ENCODE measurements at regions not wholly inside any gene's neighbourhood (a gene's known extent, or its start where the extent isn't known, plus 50 kb on each side); places are given as distances from the start of the nearest gene placed in this dataset.

- no peaks in the 10 kb centered on the region for H3K27me3 ChIP-seq (replicated peaks; ENCODE audit: control insufficient read depth, insufficient read depth, low read length)
- DNase-seq = no peak
- no peaks in the 10 kb centered on the region for H3K9me3 Mint-ChIP-seq (ENCODE audit: unreplicated experiment)
- TF ChIP-seq CTCF (IDR thresholded peaks at IDR 0.05; ENCODE audit: insufficient read depth in 1 of 2, low read depth in 1 of 2, low read length in 1 of 2, severe bottlenecking in 1 of 2, unreplicated experiment in 1 of 2) = no peak
- H3K27ac Mint-ChIP-seq (ENCODE audit: unreplicated experiment) = no peak overlapping the region
- H3K36me3 ChIP-seq (ENCODE audit: control insufficient read depth, insufficient read depth, low read length) = no peaks in the 10 kb centered on the region
- H3K4me3 ChIP-seq (ENCODE audit: low read depth, low read length) = no peak overlapping the region
- POLR2A ChIA-PET = no interaction called here
- H3K4me3 Mint-ChIP-seq (ENCODE audit: unreplicated experiment) = no peak overlapping the region
- intact Hi-C loops (cut with micrococcal nuclease; ENCODE audit: unreplicated experiment) = no loop called here
- H3K4me1 ChIP-seq = no peaks in the 10 kb centered on the region
- H3K36me3 Mint-ChIP-seq (ENCODE audit: insufficient read depth, unreplicated experiment) = no peaks in the 10 kb centered on the region
- no peaks in the 10 kb centered on the region for H3K9me3 ChIP-seq
- BruUV-seq (replicated peaks) = no TSS peak
- H3K27me3 Mint-ChIP-seq (ENCODE audit: insufficient read depth, unreplicated experiment) = peaks cover 4% of the 10 kb centered on the region
- H3K4me1 Mint-ChIP-seq (ENCODE audit: low read depth, unreplicated experiment) = no peaks in the 10 kb centered on the region
- CTCF ChIA-PET = no interaction called here
These were observed 658.3 kb downstream of the TUSC7 start for GRCh38 chr3:117367861-117368260.

- H3K36me3 Mint-ChIP-seq (ENCODE audit: insufficient read depth, unreplicated experiment) = no peaks in the 10 kb centered on the region
- BruUV-seq (replicated peaks) = no TSS peak
- DNase-seq = no peak
- no peak for TF ChIP-seq CTCF (IDR thresholded peaks at IDR 0.05; ENCODE audit: insufficient read depth in 1 of 2, low read depth in 1 of 2, low read length in 1 of 2, severe bottlenecking in 1 of 2, unreplicated experiment in 1 of 2)
- Histone ChIP-seq H3K27me3 (replicated peaks; ENCODE audit: control insufficient read depth, insufficient read depth, low read length) (no peaks in the 10 kb centered on the region), H3K36me3 (ENCODE audit: control insufficient read depth, insufficient read depth, low read length) (no peaks in the 10 kb centered on the region), H3K4me3 (ENCODE audit: low read depth, low read length) (no peak overlapping the region), H3K9me3 (no peaks in the 10 kb centered on the region), H3K4me1 (no peaks in the 10 kb centered on the region)
- no peak overlapping the region for H3K4me3 Mint-ChIP-seq (ENCODE audit: unreplicated experiment)
- intact Hi-C loops (cut with micrococcal nuclease; ENCODE audit: unreplicated experiment) = no loop called here
- H3K9me3 Mint-ChIP-seq (ENCODE audit: unreplicated experiment) = no peaks in the 10 kb centered on the region
- no peaks in the 10 kb centered on the region for H3K4me1 Mint-ChIP-seq (ENCODE audit: low read depth, unreplicated experiment)
- ChIA-PET POLR2A (no interaction called here), CTCF (no interaction called here)
- H3K27ac Mint-ChIP-seq (ENCODE audit: unreplicated experiment) = no peak overlapping the region
- H3K27me3 Mint-ChIP-seq (ENCODE audit: insufficient read depth, unreplicated experiment) = peaks cover 7% of the 10 kb centered on the region
These were observed 671.1 kb downstream of the TUSC7 start for GRCh38 chr3:117380631-117381030.

- Histone ChIP-seq H3K27me3 (replicated peaks; ENCODE audit: control insufficient read depth, insufficient read depth, low read length) (no peaks in the 10 kb centered on the region), H3K9me3 (no peaks in the 10 kb centered on the region), H3K4me1 (no peaks in the 10 kb centered on the region), H3K4me3 (ENCODE audit: low read depth, low read length) (no peak overlapping the region), H3K36me3 (ENCODE audit: control insufficient read depth, insufficient read depth, low read length) (no peaks in the 10 kb centered on the region)
- Mint-ChIP-seq H3K4me3 (ENCODE audit: unreplicated experiment) (no peak overlapping the region), H3K9me3 (ENCODE audit: unreplicated experiment) (no peaks in the 10 kb centered on the region), H3K27ac (ENCODE audit: unreplicated experiment) (no peak overlapping the region), H3K4me1 (ENCODE audit: low read depth, unreplicated experiment) (no peaks in the 10 kb centered on the region), H3K27me3 (ENCODE audit: insufficient read depth, unreplicated experiment) (peaks cover 16% of the 10 kb centered on the region), H3K36me3 (ENCODE audit: insufficient read depth, unreplicated experiment) (no peaks in the 10 kb centered on the region)
- DNase-seq = no peak
- no peak for TF ChIP-seq CTCF (IDR thresholded peaks at IDR 0.05; ENCODE audit: insufficient read depth in 1 of 2, low read depth in 1 of 2, low read length in 1 of 2, severe bottlenecking in 1 of 2, unreplicated experiment in 1 of 2)
- ChIA-PET POLR2A (no interaction called here), CTCF (interaction anchor here (1.0 kb wide), 1 partner anchor 623 kb away, joined by 3 read pairs; no protein-coding TSS in a partner anchor)
- intact Hi-C loops (cut with micrococcal nuclease; ENCODE audit: unreplicated experiment) = no loop called here
- no TSS peak for BruUV-seq (replicated peaks)
These were observed 683.5 kb downstream of the TUSC7 start for GRCh38 chr3:117393119-117393518.
